Stimulated activated CD8-positive, alpha-beta memory T cell treated with anti-CD3 and anti-CD28 coated beads, Interleukin-4, amount 100 ng/mL, for 4 hours (primary cell): ENCODE measurements at regions not wholly inside any gene's neighbourhood (a gene's known extent, or its start where the extent isn't known, plus 50 kb on each side); places are given as distances from the start of the nearest gene placed in this dataset.
A peak's percentile ranks its signal among the peaks of the same experiment; 100 is the strongest.

Experiments used
- DNase-seq, 2 donors: peaks; one replicate each; pipeline ENCODE4 v3.0.0-alpha.2; 2020; ENCODE audit warnings: low read depth in 2 of 2, low spot score in 1 of 2

- no peak for DNase-seq
Observed at GRCh38 chr2:126774290-126774689, 118.3 kb downstream of the GYPC start.

GRCh38 chr2:126774761-126775160 lies 118.8 kb downstream of the GYPC start:
- no peak for DNase-seq

GRCh38 chr2:126775300-126775985 lies 119.5 kb downstream of the GYPC start:
- DNase-seq = no peak

- no peak for DNase-seq
Observed at GRCh38 chr2:126776255-126776654, 120.3 kb downstream of the GYPC start.

GRCh38 chr2:126776692-126777619 lies 121.0 kb downstream of the GYPC start:
- DNase-seq = peak; percentile 59 to 73

GRCh38 chr2:126777620-126777978 lies 121.1 kb upstream of the TEX51 start:
- no peak for DNase-seq

GRCh38 chr2:126778561-126779501 lies 119.9 kb upstream of the TEX51 start:
- no peak for DNase-seq

GRCh38 chr2:126781206-126781605 lies 117.5 kb upstream of the TEX51 start:
- no peak for DNase-seq

- no peak for DNase-seq
Observed at GRCh38 chr2:126781806-126782205, 116.9 kb upstream of the TEX51 start.

GRCh38 chr2:126782648-126783047 lies 116.0 kb upstream of the TEX51 start:
- DNase-seq = no peak

GRCh38 chr2:126783341-126783740 lies 115.3 kb upstream of the TEX51 start:
- DNase-seq = no peak

- DNase-seq = no peak
Observed at GRCh38 chr2:126784045-126784444, 114.6 kb upstream of the TEX51 start.

- DNase-seq = no peak
Observed at GRCh38 chr2:126784621-126785020, 114.1 kb upstream of the TEX51 start.

GRCh38 chr2:126785236-126785635 lies 113.5 kb upstream of the TEX51 start:
- DNase-seq = no peak

GRCh38 chr2:126785862-126786261 lies 112.8 kb upstream of the TEX51 start:
- no peak for DNase-seq

- no peak for DNase-seq
Observed at GRCh38 chr2:126786765-126787164, 111.9 kb upstream of the TEX51 start.

- no peak for DNase-seq
Observed at GRCh38 chr2:126787289-126787688, 111.4 kb upstream of the TEX51 start.

- no peak for DNase-seq
Observed at GRCh38 chr2:126788113-126788512, 110.6 kb upstream of the TEX51 start.

GRCh38 chr2:126788652-126789051 lies 110.0 kb upstream of the TEX51 start:
- no peak for DNase-seq

- no peak for DNase-seq
Observed at GRCh38 chr2:126790987-126791780, 107.5 kb upstream of the TEX51 start.

- DNase-seq = no peak
Observed at GRCh38 chr2:126792186-126792585, 106.5 kb upstream of the TEX51 start.
